Ramos (cell line): ENCODE measurements at regions not wholly inside any gene's neighbourhood (a gene's known extent, or its start where the extent isn't known, plus 50 kb on each side); places are given as distances from the start of the nearest gene placed in this dataset.
"Not testable (repeated sequence)": the region's sequence is repeated elsewhere in the genome, so short reads cannot be mapped to it uniquely, and the experiment has no call there.

ENCODE experiments used
- in situ Hi-C: fragments of 300-500 bp; cut with MboI; formaldehyde crosslinking; loops from one replicate; pipeline ENCODE4 v1.14.3; 2022; ENCODE audit warnings: low sequenced_read_pairs; ENCODE audit not compliant: unreplicated experiment

GRCh38 chr6:49299279-49299678, 163.8 kb downstream of the MMUT start:
- in situ Hi-C loops = no loop called here

GRCh38 chr6:49284180-49284579, 178.9 kb downstream of the MMUT start:
- in situ Hi-C loops = no loop called here

GRCh38 chr6:49274809-49275769, 188.0 kb downstream of the MMUT start:
- in situ Hi-C loops = not testable (repeated sequence)

GRCh38 chr6:49269190-49269589, 193.9 kb downstream of the MMUT start:
- in situ Hi-C loops = no loop called here

GRCh38 chr6:49264909-49265308, 198.1 kb downstream of the MMUT start:
- in situ Hi-C loops = no loop called here

- in situ Hi-C loops = no loop called here
These were observed 198.6 kb downstream of the MMUT start for GRCh38 chr6:49264496-49264895.

- in situ Hi-C loops = no loop called here
These were observed 205.5 kb downstream of the MMUT start for GRCh38 chr6:49257549-49257948.

GRCh38 chr6:49255335-49255734, 207.7 kb downstream of the MMUT start:
- in situ Hi-C loops = no loop called here

- in situ Hi-C loops = no loop called here
These were observed 210.2 kb downstream of the MMUT start for GRCh38 chr6:49252901-49253300.

- in situ Hi-C loops = no loop called here
These were observed 229.6 kb downstream of the MMUT start for GRCh38 chr6:49233483-49233882.

GRCh38 chr6:49225471-49225870, 237.6 kb downstream of the MMUT start:
- in situ Hi-C loops = no loop called here

- in situ Hi-C loops = no loop called here
These were observed 242.8 kb downstream of the MMUT start for GRCh38 chr6:49220293-49220692.

- in situ Hi-C loops = no loop called here
These were observed 257.5 kb downstream of the MMUT start for GRCh38 chr6:49205526-49205925.

GRCh38 chr6:49202924-49203536, 260.0 kb downstream of the MMUT start:
- in situ Hi-C loops = no loop called here

GRCh38 chr6:49198015-49198414, 265.0 kb downstream of the MMUT start:
- in situ Hi-C loops = no loop called here

GRCh38 chr6:49162379-49162778, 300.7 kb downstream of the MMUT start:
- in situ Hi-C loops = not testable (repeated sequence)

GRCh38 chr6:49155316-49155715, 307.7 kb downstream of the MMUT start:
- in situ Hi-C loops = no loop called here

GRCh38 chr6:49151957-49152356, 311.1 kb downstream of the MMUT start:
- in situ Hi-C loops = no loop called here

- in situ Hi-C loops = no loop called here
These were observed 311.6 kb downstream of the MMUT start for GRCh38 chr6:49151461-49151860.

GRCh38 chr6:49151033-49151432, 312.0 kb downstream of the MMUT start:
- in situ Hi-C loops = no loop called here

- in situ Hi-C loops = no loop called here
These were observed 317.8 kb downstream of the MMUT start for GRCh38 chr6:49145280-49145679.
